Fibroblast of lung (primary cell): ENCODE measurements at regions not wholly inside any gene's neighbourhood (a gene's known extent, or its start where the extent isn't known, plus 50 kb on each side); places are given as distances from the start of the nearest gene placed in this dataset.

Experiments
- CTCF ChIP-seq, 2 donors: IDR thresholded peaks in 1 of 2; conservative IDR thresholded peaks in 1 of 2; 1 replicate in 1 of 2; 2 replicates in 1 of 2; pipeline ENCODE4 v1.5.1; 2011 to 2012; ENCODE audit warnings: low read length in 2 of 2, control low read depth in 1 of 2, inconsistent platforms in 1 of 2, low read depth in 1 of 2, mild to moderate bottlenecking in 1 of 2
- EZH2 ChIP-seq: IDR thresholded peaks from 2 replicates; pipeline ENCODE4 v1.5.1; 2012; ENCODE audit warnings: low read length, control low read depth, mild to moderate bottlenecking; ENCODE audit errors: missing control alignments

- TF ChIP-seq CTCF (conservative IDR thresholded peaks at IDR 0.05 in 1 of 2, IDR thresholded peaks at IDR 0.05 in 1 of 2; ENCODE audit: low read depth in 1 of 2, low read length in 2 of 2) (no peak), EZH2 (no peak)
Observed at GRCh38 chr4:12562021-12562420, 922.1 kb downstream of the RAB28 start.
